Fibroblast of skin of right quadriceps (primary cell): ENCODE measurements at regions not wholly inside any gene's neighbourhood (a gene's known extent, or its start where the extent isn't known, plus 50 kb on each side); places are given as distances from the start of the nearest gene placed in this dataset.
"Not testable (repeated sequence)": the region's sequence is repeated elsewhere in the genome, so short reads cannot be mapped to it uniquely, and the experiment has no call there.

Experiments used
- DNase-seq: peaks from one replicate; pipeline ENCODE4 v3.0.0-alpha.2; 2013

DNA sequence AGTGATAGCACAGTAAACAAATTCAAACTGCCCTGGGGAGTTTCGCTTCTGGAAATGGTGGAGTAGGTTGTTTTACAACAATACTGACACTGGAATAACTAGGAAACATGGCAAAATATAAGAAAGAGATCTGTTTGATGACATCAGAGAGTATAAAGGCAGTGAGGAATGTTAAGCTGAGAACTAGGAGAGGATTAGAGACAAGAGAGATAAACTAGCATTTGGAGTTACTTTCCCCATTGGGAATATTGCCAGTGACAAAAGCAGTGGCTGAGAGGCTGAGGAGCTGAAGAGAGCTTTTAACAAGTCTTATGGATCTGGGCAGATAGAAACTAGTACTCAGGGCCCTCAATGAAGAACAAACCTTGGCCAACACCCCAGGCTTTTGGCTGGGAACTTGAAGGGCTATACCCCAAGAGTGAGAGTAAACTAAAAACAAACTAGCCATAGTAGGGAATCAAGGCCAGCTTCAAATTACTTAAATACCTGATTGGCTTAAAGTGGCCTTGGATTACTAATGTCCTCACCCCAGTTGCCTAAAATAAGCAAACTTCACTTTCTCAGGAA lies 280.4 kb downstream of the KLF13 start:
- peak; percentile 11 for DNase-seq

DNA sequence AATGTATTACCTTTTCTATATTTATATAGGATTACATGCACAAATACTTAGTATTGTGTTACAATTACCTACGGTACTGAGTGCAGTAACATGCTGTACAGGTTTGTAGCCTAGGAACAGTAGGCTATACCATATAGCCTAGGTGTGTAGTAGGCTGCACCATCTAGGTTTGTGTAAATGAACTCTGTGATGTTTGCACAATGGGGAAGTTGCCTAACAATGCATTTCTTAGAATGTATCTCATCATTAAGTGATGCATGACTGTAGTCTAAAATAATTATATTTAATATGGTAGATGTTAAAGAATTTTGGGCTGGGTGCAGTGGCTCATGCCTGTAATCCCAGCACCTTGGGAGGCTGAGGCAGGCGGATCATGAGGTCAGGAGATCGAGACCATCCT lies 281.0 kb downstream of the KLF13 start:
- DNase-seq, result no peak

DNA sequence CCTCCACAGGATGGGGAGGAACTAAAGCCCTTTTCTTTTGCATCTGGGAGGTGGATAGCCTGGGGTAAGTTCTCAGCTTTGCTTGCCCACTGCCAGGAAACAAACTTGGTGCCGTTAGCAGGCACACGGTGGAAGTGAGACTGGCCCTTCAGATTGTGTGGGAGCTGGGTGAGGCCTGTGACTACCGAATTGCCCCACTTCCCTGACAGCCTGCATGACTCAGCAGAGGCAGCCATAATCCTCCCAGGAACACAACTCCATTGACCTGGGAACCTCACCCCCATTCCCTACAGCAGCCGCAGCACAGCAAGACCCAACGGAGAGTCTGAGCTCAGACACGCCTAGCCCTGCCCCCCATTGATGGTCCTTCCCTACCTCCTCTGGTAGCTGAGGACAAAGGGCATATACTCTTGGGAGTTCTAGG lies 282.6 kb downstream of the KLF13 start:
- no peak for DNase-seq

DNA sequence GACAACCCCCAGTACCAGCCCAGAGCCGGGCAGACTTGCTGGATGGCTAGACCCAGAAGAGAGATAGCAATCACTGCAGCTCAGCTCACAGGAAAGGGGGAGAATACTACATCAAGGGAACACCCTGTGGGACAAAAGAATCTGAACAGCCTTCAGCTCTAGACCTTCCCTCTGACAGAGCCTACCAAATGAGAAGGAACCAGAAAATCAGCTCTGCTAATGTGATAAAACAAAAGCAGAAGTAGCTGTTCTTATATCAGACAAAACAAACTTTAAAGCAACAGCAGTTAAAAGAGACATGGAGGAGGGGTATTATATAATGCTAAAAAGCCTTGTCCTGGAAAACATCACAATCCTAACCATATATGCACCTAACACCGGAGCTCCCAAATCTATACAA lies 283.3 kb downstream of the KLF13 start:
- DNase-seq, result no peak

DNA sequence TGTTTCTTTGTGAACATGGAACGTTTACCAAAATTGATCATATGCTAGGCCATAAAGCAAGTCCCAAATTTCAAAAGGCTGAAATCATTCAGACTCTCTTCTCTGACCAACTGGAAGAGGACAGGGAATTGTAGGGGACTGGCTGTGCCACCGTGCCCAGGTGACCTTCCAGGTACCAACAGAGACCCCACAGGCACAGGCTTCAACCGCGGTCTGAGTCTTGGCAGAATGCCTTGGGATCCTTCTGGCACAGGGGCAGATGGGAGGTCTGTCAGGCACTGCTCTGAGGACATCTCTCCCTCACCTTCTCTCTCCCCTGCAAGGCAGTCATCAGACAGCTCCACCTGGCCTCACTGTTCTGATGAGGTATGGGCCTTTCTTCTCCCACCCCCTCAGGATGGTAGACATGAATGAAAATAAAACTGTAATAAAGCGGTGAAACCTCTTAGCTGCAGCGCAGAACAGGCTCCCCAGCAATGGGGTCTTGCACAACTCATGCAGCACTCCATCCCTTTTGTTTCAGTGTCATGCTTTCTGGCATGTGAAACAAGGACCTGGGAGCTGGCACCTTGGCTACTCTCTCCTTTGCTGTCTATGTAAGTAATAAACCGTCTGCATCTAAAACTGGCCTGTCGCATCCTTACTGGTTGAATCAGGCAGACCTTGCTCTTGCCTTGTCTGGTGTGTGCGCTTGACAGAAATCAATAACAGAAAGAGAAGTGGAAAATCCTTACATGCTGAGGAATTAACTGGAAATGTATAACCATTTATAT lies 289.2 kb downstream of the KLF13 start:
- no peak for DNase-seq

DNA sequence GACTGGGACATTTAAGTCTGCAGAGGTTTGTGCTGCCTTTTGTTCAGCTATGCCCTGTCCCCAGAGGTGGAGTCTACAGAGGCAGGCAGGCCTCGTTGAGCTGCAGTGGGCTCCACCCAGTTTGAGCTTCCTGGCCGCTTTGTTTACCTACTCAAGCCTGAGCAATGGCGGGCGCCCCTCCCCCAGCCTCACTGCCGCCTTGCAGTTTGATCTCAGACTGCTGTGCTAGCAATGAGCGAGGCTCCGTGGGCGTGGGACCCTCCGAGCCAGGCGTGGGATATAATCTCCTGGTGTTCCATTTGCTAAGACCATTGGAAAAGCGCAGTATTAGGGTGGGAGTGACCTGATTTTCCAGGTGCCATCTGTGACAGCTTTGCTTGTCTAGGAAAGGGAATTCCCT lies 296.7 kb downstream of the KLF13 start:
- not testable (repeated sequence) for DNase-seq

DNA sequence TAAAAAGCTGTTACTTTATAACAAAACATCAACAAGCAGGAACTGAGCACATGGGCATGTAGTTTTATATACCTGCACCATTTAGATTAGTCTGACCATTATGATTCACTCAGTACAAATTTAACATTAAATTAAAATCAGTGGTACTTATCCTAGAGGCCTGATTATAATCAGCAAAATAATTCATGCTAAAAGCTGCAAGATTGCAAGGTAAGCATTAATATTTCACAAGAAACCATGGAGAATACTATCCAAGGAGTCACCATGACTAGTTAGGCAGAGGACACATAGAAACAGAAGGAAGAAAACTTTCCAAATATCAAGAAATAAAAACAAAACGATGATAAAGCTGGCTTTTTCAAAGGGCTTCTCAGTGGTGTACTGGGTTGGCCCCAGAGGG lies 297.5 kb downstream of the KLF13 start:
- DNase-seq, result not testable (repeated sequence)

DNA sequence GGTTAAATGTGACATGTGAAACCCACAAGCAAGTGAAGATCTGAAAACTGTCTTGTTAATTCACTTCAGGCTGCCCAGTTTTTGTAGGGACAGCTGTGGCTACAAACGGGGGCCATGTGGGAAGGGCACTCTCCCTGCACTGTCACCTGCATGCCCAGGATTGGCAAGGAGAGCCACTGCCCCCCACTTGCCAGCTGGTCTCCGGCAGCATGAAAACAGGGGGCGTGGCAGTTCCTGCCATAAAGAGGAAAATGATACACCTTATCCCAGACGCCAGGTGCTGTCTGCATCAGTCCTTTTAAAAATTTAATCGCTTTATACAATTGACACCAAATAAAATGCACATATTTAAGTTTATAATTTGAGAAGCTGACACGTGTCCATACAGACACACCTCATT lies 309.1 kb downstream of the KLF13 start:
- not testable (repeated sequence) for DNase-seq

DNA sequence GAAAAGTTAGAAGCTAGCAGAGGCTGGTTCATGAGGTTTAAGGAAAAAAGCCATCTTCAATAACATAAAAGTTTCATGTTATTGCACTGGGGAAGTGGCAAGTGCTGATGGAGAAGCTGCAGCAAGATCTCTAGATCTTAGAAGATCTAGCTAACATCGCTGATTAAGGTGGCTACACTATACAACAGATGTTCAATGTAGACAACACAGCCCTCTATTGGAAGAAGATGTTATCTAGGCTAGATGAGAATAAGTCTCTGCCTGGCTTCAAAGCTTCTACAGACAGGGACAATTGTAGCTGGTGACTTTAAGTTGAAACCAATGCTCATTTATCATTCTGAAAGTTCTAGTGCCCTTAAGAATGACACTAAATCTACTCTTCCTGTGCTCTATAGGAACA lies 310.3 kb downstream of the KLF13 start:
- DNase-seq, result not testable (repeated sequence)

DNA sequence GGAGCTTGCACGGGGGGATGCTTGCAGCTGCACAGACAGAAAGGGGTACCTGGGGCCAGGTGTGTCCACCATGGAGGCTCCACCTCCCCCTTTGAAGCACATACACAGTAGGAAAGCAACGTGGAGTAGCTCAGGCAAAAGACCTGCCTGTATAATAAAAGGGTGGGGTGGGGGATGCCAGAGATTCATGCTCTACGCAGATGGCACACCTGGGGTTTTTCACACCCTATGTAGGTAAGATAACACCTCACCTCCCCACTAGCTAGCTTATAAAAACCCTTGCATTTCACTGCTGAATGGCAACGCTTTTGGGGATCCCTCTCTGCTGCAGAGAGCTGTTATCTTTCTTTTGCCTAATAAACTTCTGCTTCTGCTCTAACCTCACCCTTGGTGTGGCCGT lies 317.3 kb downstream of the KLF13 start:
- not testable (repeated sequence) for DNase-seq

DNA sequence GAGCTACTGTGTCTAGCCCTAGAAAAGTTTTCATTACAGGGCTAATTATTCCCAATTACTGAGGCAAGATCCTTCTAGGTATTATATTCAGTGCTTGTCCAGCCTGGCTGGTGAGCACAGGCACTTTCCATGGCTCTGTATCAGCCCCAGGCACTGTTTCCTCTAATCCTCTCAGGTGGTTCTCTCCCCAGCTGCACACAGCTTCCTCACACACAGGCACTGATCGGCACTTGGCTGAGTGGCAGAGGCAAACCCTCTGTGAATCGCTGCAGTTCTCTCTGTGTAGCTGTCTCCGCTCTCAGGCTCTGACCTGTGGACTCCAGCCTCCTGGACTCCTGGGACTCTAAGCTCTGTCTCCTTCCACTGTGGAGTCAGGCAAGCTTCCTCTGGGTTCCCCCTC lies 318.1 kb downstream of the KLF13 start:
- DNase-seq, result not testable (repeated sequence)

DNA sequence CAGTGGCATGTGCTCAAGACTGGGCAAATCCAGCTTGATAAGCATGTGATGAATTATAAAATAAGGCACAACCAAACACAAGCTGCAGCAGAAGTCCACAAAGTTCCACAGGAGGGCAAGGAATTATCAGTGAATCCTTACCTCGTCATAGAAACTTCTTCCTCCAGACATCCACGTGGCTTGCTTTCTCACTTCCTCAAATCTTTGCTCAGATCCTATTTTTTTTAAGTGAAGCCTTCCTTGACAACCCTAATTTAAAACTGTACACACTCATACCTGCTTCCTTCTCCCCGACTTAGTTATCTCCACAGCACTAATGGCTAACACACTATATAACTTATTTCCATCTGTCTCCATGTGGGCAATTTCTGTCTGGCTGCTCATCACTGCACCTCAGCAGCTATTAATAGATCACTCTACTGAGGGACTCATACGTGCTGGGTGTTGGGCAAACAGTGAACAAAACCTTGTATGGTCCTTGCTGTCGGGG lies 320.7 kb downstream of the KLF13 start:
- DNase-seq, result not testable (repeated sequence)

DNA sequence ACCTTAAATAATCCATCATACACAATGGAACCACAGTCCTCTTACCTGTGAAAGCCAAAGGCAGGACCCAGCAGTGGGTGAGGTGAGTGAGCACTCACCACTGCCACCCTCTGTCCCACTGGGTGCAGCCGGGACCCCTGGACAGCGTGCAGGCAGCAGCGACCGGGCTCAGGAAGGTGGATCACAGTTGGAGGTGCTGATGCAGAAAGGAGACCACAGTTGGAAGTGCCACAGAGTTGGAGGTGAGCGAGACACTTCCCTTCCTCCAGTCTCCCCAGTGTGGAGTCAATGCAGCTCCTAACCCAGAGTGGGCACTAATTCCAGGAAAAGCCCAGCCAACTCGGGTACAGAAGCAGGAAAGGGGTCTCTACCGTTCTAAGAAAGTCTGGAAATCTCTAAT lies 323.0 kb downstream of the KLF13 start:
- not testable (repeated sequence) for DNase-seq

DNA sequence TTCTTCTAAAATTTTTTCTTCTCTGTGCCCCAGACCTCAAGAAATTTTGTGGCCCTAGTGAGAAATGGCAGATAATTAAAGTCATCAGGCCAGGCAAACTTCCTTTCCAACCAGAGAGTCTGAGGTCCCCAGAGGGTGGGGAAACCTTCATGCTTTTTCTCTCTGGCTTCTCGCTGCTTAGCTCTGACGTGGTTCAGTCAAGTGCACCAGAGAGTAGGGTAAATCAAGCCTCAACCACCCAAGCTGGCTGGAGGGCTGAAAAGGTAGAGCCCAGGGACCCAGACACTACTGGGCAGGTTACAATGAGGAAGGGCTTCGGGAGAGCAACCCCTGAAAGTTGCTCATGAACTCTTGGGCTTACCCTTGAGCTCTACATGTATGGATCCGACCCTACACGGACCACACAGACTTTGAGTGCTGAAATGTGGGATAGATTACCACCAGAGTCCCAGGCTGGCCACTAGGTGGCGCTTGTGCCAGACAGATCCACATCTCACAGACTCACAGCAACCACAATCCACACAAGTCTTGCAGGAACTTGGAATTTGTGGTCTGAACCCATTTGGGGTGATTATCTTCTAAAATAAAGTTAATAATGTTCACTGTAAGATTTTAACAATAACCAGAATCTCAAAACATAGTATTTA lies 323.5 kb downstream of the KLF13 start:
- not testable (repeated sequence) for DNase-seq

DNA sequence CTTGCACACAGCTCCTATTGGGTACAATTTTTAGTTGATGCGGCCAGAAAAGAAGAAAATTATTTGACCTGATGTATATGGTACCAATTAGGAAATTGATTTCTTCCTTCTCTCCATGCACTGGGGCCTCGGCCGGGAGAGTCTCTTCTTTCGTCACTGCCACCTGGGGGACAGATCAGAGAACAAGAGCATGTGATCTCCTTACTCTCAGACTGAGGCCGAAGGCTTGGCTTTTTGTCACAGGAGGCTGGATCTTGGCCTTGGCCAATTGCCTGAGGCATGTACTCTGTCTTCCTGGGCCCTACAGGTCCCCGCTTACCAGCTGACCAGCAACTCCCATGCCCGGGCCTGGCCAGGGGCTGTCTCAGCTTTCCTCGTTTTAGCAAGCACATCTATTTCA lies 330.3 kb downstream of the KLF13 start:
- not testable (repeated sequence) for DNase-seq

DNA sequence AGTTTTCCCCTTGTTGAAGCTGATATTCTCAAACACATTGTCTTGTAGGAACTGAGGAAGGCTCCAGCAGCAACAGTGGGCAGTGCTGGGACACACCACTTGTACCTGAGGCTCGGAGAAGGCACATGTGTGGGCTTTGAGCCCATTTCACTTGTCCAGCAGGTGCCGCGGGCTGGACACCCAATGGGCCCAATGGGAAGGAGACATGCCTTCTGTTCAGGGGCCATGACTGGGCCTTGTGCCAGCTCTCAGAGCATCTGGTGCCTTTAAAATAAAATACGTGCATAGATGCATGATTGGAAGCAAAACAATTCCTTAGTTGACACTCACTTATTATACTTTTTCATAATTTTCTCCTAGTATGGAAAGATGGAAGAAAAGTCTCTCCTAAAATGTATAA lies 334.2 kb downstream of the KLF13 start:
- DNase-seq, result no peak

DNA sequence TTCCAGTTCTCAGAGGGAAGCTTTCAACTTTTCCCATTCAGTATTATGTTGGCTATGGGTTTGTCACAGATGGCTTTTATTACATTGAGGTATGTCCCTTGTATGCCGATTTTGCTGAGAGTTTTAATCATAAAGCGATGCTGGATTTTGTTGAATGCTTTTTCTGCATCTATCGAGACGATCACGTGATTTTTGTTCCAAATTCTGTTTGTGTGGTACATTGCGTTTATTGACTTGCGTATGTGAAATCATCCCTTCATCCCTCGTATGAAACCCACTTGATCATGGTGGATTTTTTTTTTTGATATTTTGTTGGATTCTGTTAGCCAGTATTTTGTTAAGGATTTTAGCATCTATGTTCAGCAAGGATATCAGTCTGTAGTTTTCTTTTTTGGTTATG lies 339.1 kb downstream of the KLF13 start:
- not testable (repeated sequence) for DNase-seq

DNA sequence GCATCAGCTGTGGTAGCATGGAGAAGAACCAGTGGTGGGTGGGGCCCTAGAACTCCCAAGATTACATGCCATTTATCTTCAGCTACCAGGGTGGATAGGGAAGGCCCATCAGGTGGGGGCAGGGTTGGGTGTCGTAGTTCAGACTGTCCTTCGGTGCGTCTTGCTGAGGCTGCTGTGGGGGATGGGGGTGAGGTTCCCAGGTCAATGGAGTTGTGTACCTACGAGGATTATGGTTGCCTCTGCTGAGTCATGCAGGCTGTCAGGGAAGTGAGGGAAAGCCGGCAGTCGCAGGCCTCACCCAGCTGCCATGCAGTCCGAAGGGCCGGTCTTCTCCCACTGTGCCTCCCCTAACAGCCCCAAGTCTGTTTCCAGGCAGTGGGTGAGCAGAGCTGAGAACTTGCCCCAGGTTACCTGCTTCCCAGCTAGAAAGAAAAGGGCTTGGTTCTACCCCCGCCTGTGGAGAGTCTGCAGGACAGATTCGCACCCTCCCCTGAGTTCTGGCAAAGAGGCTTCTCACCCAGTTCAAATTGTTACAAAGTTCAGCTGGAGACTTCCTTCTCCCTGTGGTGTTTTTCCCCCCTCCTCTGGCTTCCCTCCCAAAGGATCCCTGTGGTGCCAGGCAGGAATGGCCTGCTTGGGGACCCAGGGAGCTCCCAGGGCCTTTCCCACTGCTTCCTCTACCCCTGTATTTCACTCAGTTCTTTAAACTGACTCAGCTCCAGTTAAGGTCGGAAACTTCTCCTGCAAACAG lies 342.7 kb downstream of the KLF13 start:
- DNase-seq, result not testable (repeated sequence)

DNA sequence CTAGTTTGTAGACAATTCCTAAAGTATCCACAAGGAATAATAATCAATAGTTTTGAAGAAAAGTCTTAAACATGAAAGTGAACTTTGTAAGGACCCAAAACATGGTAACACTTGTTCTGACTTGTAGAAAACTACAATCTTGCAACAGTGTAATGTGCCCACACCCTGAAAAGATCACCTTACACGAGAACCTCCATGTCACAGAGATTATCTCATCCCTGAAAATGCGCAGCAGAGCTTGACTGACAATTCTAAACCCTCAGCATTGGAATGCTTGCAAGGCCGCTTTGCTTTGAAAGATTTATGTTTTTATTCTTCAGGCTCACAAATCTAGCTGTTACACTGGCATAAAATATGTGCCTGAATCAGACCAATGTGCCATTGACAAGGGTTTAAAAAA lies 346.6 kb downstream of the KLF13 start:
- DNase-seq, result not testable (repeated sequence)

DNA sequence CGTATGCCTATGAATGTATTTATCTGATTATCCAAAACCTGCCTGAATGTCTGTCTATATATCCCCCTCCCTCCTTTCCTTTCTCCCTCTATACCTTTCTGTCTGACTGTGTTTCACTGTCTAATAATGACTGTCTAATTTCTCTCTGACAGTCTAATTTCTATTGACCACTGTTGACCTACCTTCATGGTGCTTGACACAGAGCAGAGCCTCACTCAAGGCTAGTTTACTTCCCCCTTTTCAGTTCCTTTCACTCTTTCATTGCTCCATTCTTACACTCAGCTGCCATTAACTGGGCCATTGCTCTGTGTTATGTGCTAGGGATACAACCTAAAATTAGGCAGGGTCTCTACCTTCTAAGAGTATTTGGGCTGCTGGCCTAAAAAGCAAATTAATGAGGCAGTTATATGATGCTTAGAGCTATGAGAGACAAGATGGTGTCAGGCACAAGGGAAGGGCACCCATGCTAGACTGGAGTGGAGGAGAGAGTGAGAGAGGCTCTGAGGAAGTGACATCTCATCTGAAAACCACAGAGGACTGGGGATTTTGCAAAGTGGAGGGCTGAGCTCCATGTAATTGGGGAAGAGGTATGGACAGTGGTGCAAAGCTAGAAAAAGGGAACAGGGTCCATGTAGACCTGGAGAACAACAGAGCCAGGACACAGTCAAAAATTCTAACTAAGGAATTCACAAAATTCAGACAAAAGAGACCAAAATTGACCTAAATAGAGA lies 348.6 kb upstream of the CHRNA7 start:
- DNase-seq, result not testable (repeated sequence)

DNA sequence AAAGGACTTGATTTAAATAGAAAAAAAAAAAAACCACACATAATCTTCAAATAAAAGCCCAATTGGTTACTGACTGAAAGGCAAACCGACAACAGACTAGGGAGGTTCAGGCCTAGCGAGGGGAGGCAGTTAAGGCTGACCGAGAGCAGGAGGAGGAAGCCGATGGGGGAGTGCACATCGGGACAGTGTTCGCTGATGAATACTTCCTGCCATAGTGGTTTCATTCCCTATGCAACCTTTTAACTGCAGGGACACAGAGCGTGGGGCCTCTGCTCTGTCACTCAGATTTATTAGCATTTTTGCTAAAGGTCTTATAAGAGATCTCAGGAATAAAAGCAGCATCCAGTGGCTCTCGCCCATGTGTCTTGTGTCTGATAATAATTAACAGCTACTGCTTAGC lies 343.2 kb upstream of the CHRNA7 start:
- DNase-seq, result not testable (repeated sequence)

DNA sequence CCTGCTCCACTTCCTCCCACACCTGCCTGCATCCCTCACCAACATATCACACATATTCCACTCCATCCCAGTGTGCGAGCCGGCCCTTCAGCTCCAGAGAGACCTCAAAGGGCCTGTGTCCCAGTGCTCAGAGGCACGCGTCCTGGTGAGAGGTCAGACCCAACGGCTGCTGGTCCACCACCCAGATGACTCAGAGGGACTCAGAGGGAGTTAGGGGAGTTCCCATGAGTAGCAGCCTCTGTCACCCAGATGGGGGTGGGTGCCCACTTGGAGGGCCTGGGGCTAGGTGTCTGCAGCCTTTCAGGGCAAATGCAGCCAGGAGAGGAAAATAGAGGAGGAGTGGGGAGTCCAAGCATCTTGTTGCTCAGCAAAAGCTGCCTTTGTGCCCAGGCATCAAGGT lies 333.8 kb upstream of the CHRNA7 start:
- DNase-seq, result not testable (repeated sequence)
